ENCODE measurements at regions not wholly inside any gene's neighbourhood (a gene's known extent, or its start where the extent isn't known, plus 50 kb on each side); places are given as distances from the start of the nearest gene placed in this dataset.
"Not testable (repeated sequence)": the region's sequence is repeated elsewhere in the genome, so short reads cannot be mapped to it uniquely, and the experiment has no call there.

- H3K4me1 ChIP-seq (ENCODE audit: insufficient read depth, low read length); H3K9me3 ChIP-seq (ENCODE audit: control insufficient read depth, insufficient read depth, low read length); H3K36me3 ChIP-seq (ENCODE audit: insufficient read depth, low read length); H3K9ac ChIP-seq (ENCODE audit: low read depth, low read length): not testable (repeated sequence)
Observed at GRCh38 chr6:115480543-115480942, 580.1 kb downstream of the FRK start.

GRCh38 chr6:115474443-115475041 lies 586.1 kb downstream of the FRK start:
- Histone ChIP-seq H3K4me1 (ENCODE audit: insufficient read depth, low read length) (peaks cover 3% of the 10 kb centered on the region; the same call in 1 of the 2 replicates), H3K36me3 (ENCODE audit: insufficient read depth, low read length) (no peaks in the 10 kb centered on the region), H3K9me3 (ENCODE audit: control insufficient read depth, insufficient read depth, low read length) (no peaks in the 10 kb centered on the region), H3K9ac (ENCODE audit: low read depth, low read length) (no peak overlapping the region)

GRCh38 chr6:115468272-115469005 lies 592.3 kb downstream of the FRK start:
- no peaks in the 10 kb centered on the region for H3K36me3 ChIP-seq (ENCODE audit: insufficient read depth, low read length)
- no peak overlapping the region for H3K9ac ChIP-seq (ENCODE audit: low read depth, low read length)
- no peaks in the 10 kb centered on the region for H3K4me1 ChIP-seq (ENCODE audit: insufficient read depth, low read length)
- H3K9me3 ChIP-seq (ENCODE audit: control insufficient read depth, insufficient read depth, low read length) = no peaks in the 10 kb centered on the region

- Histone ChIP-seq H3K9me3 (ENCODE audit: control insufficient read depth, insufficient read depth, low read length) (no peaks in the 10 kb centered on the region), H3K4me1 (ENCODE audit: insufficient read depth, low read length) (no peaks in the 10 kb centered on the region), H3K9ac (ENCODE audit: low read depth, low read length) (no peak overlapping the region), H3K36me3 (ENCODE audit: insufficient read depth, low read length) (no peaks in the 10 kb centered on the region)
Observed at GRCh38 chr6:115467726-115468125, 593.0 kb downstream of the FRK start.

- Histone ChIP-seq H3K4me1 (ENCODE audit: insufficient read depth, low read length) (no peaks in the 10 kb centered on the region; the same call in 1 of the 2 replicates), H3K9me3 (ENCODE audit: control insufficient read depth, insufficient read depth, low read length) (no peaks in the 10 kb centered on the region), H3K9ac (ENCODE audit: low read depth, low read length) (no peak overlapping the region), H3K36me3 (ENCODE audit: insufficient read depth, low read length) (no peaks in the 10 kb centered on the region)
Observed at GRCh38 chr6:115460913-115461312, 599.8 kb downstream of the FRK start.

GRCh38 chr6:115456848-115457247 lies 603.8 kb downstream of the FRK start:
- Histone ChIP-seq H3K9ac (ENCODE audit: low read depth, low read length) (no peak overlapping the region), H3K4me1 (ENCODE audit: insufficient read depth, low read length) (no peaks in the 10 kb centered on the region; the same call in 1 of the 2 replicates), H3K36me3 (ENCODE audit: insufficient read depth, low read length) (no peaks in the 10 kb centered on the region), H3K9me3 (ENCODE audit: control insufficient read depth, insufficient read depth, low read length) (no peaks in the 10 kb centered on the region)

- Histone ChIP-seq H3K9ac (ENCODE audit: low read depth, low read length) (no peak overlapping the region), H3K9me3 (ENCODE audit: control insufficient read depth, insufficient read depth, low read length) (no peaks in the 10 kb centered on the region), H3K4me1 (ENCODE audit: insufficient read depth, low read length) (peaks cover 3% of the 10 kb centered on the region; the same call in 1 of the 2 replicates), H3K36me3 (ENCODE audit: insufficient read depth, low read length) (no peaks in the 10 kb centered on the region)
Observed at GRCh38 chr6:115443825-115444478, 616.7 kb downstream of the FRK start.

GRCh38 chr6:115442323-115442722 lies 618.4 kb downstream of the FRK start:
- H3K4me1 ChIP-seq (ENCODE audit: insufficient read depth, low read length) = peaks cover 3% of the 10 kb centered on the region; the same call in 1 of the 2 replicates
- H3K9me3 ChIP-seq (ENCODE audit: control insufficient read depth, insufficient read depth, low read length) = no peaks in the 10 kb centered on the region
- H3K36me3 ChIP-seq (ENCODE audit: insufficient read depth, low read length) = no peaks in the 10 kb centered on the region

GRCh38 chr6:115441651-115442050 lies 619.0 kb downstream of the FRK start:
- no peak overlapping the region for H3K9ac ChIP-seq (ENCODE audit: low read depth, low read length)

More at GRCh38 chr6:115442323-115442722, 618.4 kb downstream of the FRK start:
- H3K9ac ChIP-seq (ENCODE audit: low read depth, low read length) = no peak overlapping the region

GRCh38 chr6:115415378-115415777 lies 645.3 kb downstream of the FRK start:
- peaks cover 9% of the 10 kb centered on the region; the same call in 1 of the 2 replicates for H3K4me1 ChIP-seq (ENCODE audit: insufficient read depth, low read length)
- H3K36me3 ChIP-seq (ENCODE audit: insufficient read depth, low read length) = no peaks in the 10 kb centered on the region
- H3K9me3 ChIP-seq (ENCODE audit: control insufficient read depth, insufficient read depth, low read length) = peaks cover 4% of the 10 kb centered on the region
- H3K9ac ChIP-seq (ENCODE audit: low read depth, low read length) = no peak overlapping the region

More at GRCh38 chr6:115441651-115442050, 619.0 kb downstream of the FRK start:
- Histone ChIP-seq H3K4me1 (ENCODE audit: insufficient read depth, low read length) (peaks cover 3% of the 10 kb centered on the region; the same call in 1 of the 2 replicates), H3K36me3 (ENCODE audit: insufficient read depth, low read length) (no peaks in the 10 kb centered on the region), H3K9me3 (ENCODE audit: control insufficient read depth, insufficient read depth, low read length) (no peaks in the 10 kb centered on the region)

GRCh38 chr6:115414916-115415315 lies 645.8 kb downstream of the FRK start:
- H3K36me3 ChIP-seq (ENCODE audit: insufficient read depth, low read length); H3K9me3 ChIP-seq (ENCODE audit: control insufficient read depth, insufficient read depth, low read length); H3K9ac ChIP-seq (ENCODE audit: low read depth, low read length); H3K4me1 ChIP-seq (ENCODE audit: insufficient read depth, low read length): not testable (repeated sequence)

GRCh38 chr6:115411756-115412155 lies 648.9 kb downstream of the FRK start:
- H3K9me3 ChIP-seq (ENCODE audit: control insufficient read depth, insufficient read depth, low read length) = peaks cover 8% of the 10 kb centered on the region
- H3K36me3 ChIP-seq (ENCODE audit: insufficient read depth, low read length) = no peaks in the 10 kb centered on the region
- peaks cover 9% of the 10 kb centered on the region; the same call in 1 of the 2 replicates for H3K4me1 ChIP-seq (ENCODE audit: insufficient read depth, low read length)
- H3K9ac ChIP-seq (ENCODE audit: low read depth, low read length) = no peak overlapping the region

GRCh38 chr6:115404446-115404845 lies 656.2 kb downstream of the FRK start:
- peaks cover 4% of the 10 kb centered on the region for H3K9me3 ChIP-seq (ENCODE audit: control insufficient read depth, insufficient read depth, low read length)
- H3K9ac ChIP-seq (ENCODE audit: low read depth, low read length) = no peak overlapping the region
- H3K36me3 ChIP-seq (ENCODE audit: insufficient read depth, low read length) = no peaks in the 10 kb centered on the region
- H3K4me1 ChIP-seq (ENCODE audit: insufficient read depth, low read length) = no peaks in the 10 kb centered on the region

- Histone ChIP-seq H3K4me1 (ENCODE audit: insufficient read depth, low read length) (no peaks in the 10 kb centered on the region), H3K9ac (ENCODE audit: low read depth, low read length) (no peak overlapping the region)
Observed at GRCh38 chr6:115398607-115399006, 662.1 kb downstream of the FRK start.

More at GRCh38 chr6:115398607-115399006, 662.1 kb downstream of the FRK start:
- Histone ChIP-seq H3K9me3 (ENCODE audit: control insufficient read depth, insufficient read depth, low read length) (0 out of 2 replicates have a peak, but pooled peaks cover 3% of the 10 kb centered on the region), H3K36me3 (ENCODE audit: insufficient read depth, low read length) (no peaks in the 10 kb centered on the region)
